ENCODE measurements at regions not wholly inside any gene's neighbourhood (a gene's known extent, or its start where the extent isn't known, plus 50 kb on each side); places are given as distances from the start of the nearest gene placed in this dataset.
"Not testable (repeated sequence)": the region's sequence is repeated elsewhere in the genome, so short reads cannot be mapped to it uniquely, and the experiment has no call there.

DNA sequence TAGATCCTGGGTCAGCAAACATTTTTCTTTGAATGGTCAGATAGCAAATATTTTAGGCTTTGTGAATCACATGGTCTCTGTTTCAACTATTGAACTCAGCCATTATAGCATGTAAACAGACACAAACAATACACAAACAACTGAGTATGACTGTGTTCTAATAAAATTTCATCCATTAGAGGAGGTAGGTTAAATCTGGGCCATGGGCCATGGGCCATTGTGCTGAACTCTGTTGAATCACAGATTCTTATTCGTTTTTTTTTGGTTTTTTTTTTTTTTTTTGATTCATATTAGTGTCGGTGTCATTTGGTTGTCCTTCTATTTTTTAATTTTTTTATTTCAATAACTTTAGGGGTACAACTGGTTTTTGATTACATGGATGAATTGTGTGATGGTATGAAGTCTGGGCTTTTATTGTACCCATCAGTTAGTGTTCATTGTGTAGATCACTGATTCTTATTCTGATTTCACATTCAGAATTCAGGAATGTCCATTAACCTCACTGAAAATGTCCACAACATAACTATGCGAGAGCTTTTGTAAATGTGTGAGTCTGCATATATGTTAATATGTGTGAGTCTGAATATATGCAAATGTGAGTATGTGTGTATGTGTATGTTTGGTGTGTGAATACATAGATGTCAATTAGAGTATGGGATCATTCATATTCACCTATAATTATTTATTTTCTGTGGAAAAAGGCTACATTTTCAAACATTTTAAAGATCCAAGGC is 443.7 kb upstream of the GRM3 start:
- no peak for DNase-seq

GRCh38 chr7:86190351-86190750 is 453.4 kb upstream of the GRM3 start:
- no peak for DNase-seq

DNA sequence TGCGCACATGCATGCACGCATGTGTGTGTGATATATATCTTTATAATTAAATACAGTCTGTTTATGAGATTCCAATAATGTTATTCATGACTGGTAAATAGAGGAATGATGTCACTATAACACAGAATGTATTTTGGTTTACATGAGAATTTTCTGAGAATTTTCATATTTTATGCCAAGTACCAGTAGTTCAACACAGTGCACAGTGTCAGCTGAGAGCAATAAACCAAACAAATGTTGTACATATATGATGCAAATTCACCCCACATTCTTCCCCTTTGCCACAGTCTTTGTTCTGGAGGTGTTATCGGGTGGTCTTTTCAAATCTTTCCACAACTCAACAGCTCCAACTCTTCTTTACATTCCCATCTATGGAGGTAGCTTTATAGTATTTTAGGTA is 462.2 kb upstream of the GRM3 start:
- no peak for DNase-seq

GRCh38 chr7:86164827-86165226 is 478.9 kb upstream of the GRM3 start:
- DNase-seq: no peak

GRCh38 chr7:86158111-86158510 is 485.6 kb upstream of the GRM3 start:
- DNase-seq: no peak

DNA sequence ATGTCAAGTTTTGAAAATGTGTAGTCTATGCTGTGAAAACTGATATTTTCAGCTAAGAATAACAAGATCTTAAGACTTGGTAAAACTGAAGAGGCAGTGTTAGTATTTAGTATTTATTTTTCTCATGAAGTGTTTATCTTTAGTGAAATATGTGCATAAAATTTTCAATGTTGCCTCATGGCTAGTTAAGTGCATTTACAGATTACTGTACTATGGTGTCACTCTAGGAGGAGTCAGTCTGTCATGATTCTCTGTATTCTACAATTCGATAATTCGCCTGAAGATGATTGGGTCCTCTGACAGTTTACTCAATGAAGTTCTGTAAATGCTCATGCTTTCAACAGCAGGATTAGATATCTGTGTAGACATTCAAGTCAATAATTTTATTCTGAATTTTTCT is 488.1 kb upstream of the GRM3 start:
- DNase-seq: no peak

- no peak for DNase-seq
These were observed 490.8 kb upstream of the GRM3 start for GRCh38 chr7:86152926-86153325.

GRCh38 chr7:86149024-86149665 is 494.6 kb upstream of the GRM3 start:
- no peak for DNase-seq

- DNase-seq: no peak
These were observed 495.2 kb upstream of the GRM3 start for GRCh38 chr7:86148501-86148900.

- DNase-seq: no peak
These were observed 506.4 kb upstream of the GRM3 start for GRCh38 chr7:86137343-86137742.

DNA sequence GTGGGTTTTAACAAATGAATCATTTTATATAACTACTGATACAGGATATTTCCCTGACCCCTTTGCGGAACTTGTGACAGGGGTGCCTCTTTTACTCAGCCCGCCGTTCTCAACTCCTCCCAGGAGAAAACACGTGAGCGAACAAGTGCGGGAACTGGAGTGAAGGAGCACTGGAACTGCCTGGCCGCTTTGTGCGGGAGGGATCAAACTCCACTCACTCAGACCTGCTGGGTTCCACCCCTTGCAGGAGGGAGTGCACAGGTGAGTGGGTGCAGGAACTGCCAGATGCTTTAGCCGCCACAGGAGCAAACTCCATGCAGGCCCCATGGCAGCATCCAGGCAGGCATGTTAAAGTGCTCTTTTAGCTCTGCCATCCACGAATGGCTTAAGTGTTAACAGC is 513.4 kb upstream of the GRM3 start:
- no peak for DNase-seq

DNA sequence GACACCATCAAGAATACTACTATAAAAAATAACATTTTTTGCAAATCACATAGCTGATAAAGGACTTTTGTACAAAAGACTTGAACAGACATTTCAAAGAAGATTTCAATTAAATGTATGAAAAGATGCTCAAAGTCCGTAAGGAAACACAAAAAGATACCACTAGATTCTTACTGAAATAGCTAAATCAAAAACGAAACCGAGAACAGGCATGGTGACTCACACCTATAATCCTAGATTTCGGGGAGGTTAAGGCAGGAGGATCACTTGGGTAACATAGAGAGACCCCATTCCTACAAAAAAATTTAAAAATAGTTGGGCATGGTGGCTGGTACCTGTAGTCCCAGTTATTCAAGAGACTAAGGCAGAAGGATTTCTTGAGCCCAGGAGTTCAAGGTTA is 520.2 kb upstream of the GRM3 start:
- no peak for DNase-seq

GRCh38 chr7:86094166-86094669 is 549.5 kb upstream of the GRM3 start:
- no peak for DNase-seq

DNA sequence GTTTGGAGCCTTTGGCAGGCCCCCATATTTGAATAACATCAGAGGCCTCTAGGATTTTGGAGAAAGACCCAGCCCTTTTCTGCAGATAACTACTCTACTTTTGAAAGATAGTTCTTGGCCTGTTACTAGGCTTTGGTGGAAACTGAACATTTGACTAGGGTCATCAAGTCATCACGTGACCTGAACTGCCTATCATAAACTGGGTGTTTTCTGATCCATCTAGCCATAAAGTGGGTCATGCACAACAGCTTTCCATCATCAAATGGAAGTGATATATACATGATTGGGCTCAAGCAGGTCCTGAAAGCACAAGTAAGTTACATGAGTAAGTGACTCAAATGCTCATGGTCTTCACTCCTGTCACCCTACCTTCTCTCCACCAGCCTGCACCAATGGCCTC is 552.3 kb upstream of the GRM3 start:
- no peak for DNase-seq

GRCh38 chr7:86089455-86089854 is 554.3 kb upstream of the GRM3 start:
- DNase-seq: no peak

GRCh38 chr7:86064572-86064971 is 579.1 kb upstream of the GRM3 start:
- DNase-seq: not testable (repeated sequence)

- no peak for DNase-seq
These were observed 585.1 kb upstream of the GRM3 start for GRCh38 chr7:86058649-86059048.

- no peak for DNase-seq
These were observed 592.8 kb upstream of the GRM3 start for GRCh38 chr7:86050918-86051317.

DNA sequence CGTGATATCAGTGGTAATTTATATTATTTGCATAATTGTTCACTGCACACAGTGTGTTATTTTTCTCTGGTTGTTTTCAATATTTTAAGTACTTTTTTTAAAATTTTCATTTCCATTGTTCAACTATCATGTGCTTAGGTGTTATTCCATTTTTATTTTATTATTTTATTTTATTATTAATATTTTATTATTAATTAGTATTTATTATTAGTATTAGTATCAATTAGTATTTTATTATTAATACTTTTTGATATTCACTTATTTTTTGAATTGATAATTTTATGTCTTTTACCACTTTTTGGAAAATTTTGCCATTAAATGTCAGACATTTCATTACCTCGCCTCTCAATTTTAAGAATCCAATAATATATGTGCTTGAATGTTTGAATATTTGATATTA is 593.8 kb upstream of the GRM3 start:
- DNase-seq: no peak

DNA sequence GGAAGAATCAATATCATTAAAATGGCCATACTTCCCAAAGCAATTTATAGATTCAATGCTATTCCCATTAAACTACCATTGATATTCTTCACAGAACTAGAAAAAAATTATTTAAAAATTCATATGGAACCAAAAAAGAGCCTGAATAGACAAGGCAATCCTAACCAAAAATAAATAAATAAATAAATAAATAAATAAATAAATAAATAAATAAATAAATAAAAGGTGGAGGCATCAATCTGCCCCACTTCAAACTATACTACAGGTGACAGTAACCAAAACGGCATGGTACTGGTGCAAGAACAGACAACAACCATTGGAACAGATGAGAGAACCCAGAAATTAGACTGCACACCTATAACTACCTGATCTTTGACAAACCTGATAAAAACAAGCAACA is 598.5 kb upstream of the GRM3 start:
- DNase-seq: not testable (repeated sequence)

- no peak for DNase-seq
These were observed 617.9 kb upstream of the GRM3 start for GRCh38 chr7:86025807-86026206.

DNA sequence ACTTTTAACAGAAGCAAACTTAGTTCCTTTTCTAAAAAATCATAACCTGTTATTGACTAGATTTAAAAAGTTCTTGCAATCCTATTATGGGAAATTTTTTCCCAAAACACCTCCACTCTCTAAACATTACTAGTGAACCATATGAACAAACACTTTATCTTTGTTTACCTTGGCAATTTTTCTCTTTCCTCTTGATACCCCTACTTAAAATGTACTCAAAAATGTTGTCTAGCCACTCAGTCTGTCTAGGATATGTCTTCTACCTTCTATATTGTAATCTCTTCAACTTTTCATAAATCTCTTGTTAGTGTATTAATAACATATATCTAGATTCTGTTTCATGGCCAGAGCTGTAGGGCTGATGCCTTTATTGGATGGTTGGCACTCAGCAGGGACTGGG is 630.0 kb upstream of the GRM3 start:
- no peak for DNase-seq

- DNase-seq: no peak
These were observed 630.7 kb upstream of the GRM3 start for GRCh38 chr7:86012971-86013370.

DNA sequence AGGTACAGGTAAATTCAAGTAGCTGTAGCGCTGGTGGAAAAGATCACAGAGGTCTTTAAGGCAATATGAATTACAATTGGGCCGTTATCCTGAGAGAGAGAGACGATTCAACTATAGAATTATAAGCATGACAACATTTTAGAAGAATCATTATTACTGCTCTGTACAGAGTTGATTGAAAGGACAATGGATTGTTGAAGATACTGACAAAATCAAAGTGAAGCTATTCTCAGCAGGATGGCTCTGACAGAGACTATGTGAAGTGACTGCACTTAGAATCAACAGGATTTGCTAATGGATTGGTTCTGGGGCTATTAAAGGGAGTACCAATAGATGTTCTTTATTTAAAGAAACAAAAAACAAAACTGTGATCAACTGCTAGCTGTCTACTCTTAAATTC is 634.8 kb upstream of the GRM3 start:
- no peak for DNase-seq

- DNase-seq: no peak
These were observed 636.8 kb upstream of the GRM3 start for GRCh38 chr7:86006909-86007308.

All from activated CD8-positive, alpha-beta memory T cell treated with anti-CD3 and anti-CD28 coated beads, Interleukin-2, amount 50 U/mL, for 48 hours (primary cell).